BE2C (cell line): ENCODE measurements at regions not wholly inside any gene's neighbourhood (a gene's known extent, or its start where the extent isn't known, plus 50 kb on each side); places are given as distances from the start of the nearest gene placed in this dataset.

Experiments used
- DNase-seq: peaks from one replicate; pipeline ENCODE4 v3.0.0-alpha.2; 2020
- H3K27me3 ChIP-seq: fragments of 250-450 bp; sonication (Bioruptor Pico); 2 replicates; pipeline ENCODE4 v1.5.1; 2020; ENCODE audit warnings: mild to moderate bottlenecking
- H3K36me3 ChIP-seq: fragments of 250-450 bp; sonication (Bioruptor Pico); 2 replicates; pipeline ENCODE4 v1.5.1; 2020; ENCODE audit warnings: mild to moderate bottlenecking
- H3K4me1 ChIP-seq: fragments of 250-450 bp; sonication (Bioruptor Pico); 2 replicates; pipeline ENCODE4 v1.5.1; 2020
- H3K4me3 ChIP-seq: 2 replicates; pipeline ENCODE4 v1.5.1; 2011; ENCODE audit warnings: low read depth, low read length
- H3K9me3 ChIP-seq: fragments of 250-450 bp; sonication (Bioruptor Pico); 2 replicates; pipeline ENCODE4 v1.5.1; 2020
- CTCF ChIP-seq: IDR thresholded peaks from 2 replicates; pipeline ENCODE4 v1.5.1; 2012; ENCODE audit warnings: mild to moderate bottlenecking, low read depth, low read length

GRCh38 chr4:141503260-141503659, 133.1 kb upstream of the IL15 start:
- Histone ChIP-seq H3K9me3 (no peaks in the 10 kb centered on the region), H3K4me1 (peaks cover 13% of the 10 kb centered on the region), H3K4me3 (no peak overlapping the region), H3K27me3 (no peaks in the 10 kb centered on the region), H3K36me3 (no peaks in the 10 kb centered on the region)
- no peak for DNase-seq
- TF ChIP-seq CTCF: no peak

- Histone ChIP-seq H3K9me3 (no peaks in the 10 kb centered on the region), H3K27me3 (no peaks in the 10 kb centered on the region), H3K4me1 (no peaks in the 10 kb centered on the region), H3K4me3 (no peak overlapping the region), H3K36me3 (no peaks in the 10 kb centered on the region)
- no peak for TF ChIP-seq CTCF
- no peak for DNase-seq
Observed at GRCh38 chr4:141511055-141511454, 125.3 kb upstream of the IL15 start.

- no peak for DNase-seq
- Histone ChIP-seq H3K36me3 (no peaks in the 10 kb centered on the region), H3K4me1 (no peaks in the 10 kb centered on the region), H3K9me3 (no peaks in the 10 kb centered on the region), H3K4me3 (no peak overlapping the region), H3K27me3 (no peaks in the 10 kb centered on the region)
- TF ChIP-seq CTCF: no peak
Observed at GRCh38 chr4:141513866-141514265, 122.5 kb upstream of the IL15 start.

- no peaks in the 10 kb centered on the region for H3K36me3 ChIP-seq
Observed at GRCh38 chr4:141518222-141518621, 118.2 kb upstream of the IL15 start.

GRCh38 chr4:141524116-141524515, 112.3 kb upstream of the IL15 start:
- no peak for DNase-seq
- H3K27me3 ChIP-seq: no peaks in the 10 kb centered on the region
- H3K4me1 ChIP-seq: peaks cover 7% of the 10 kb centered on the region
- H3K36me3 ChIP-seq: no peaks in the 10 kb centered on the region
- H3K9me3 ChIP-seq: no peaks in the 10 kb centered on the region
- no peak for TF ChIP-seq CTCF
- no peak overlapping the region for H3K4me3 ChIP-seq

More at GRCh38 chr4:141518222-141518621, 118.2 kb upstream of the IL15 start:
- Histone ChIP-seq H3K4me1 (peaks cover 5% of the 10 kb centered on the region), H3K4me3 (no peak overlapping the region), H3K9me3 (no peaks in the 10 kb centered on the region), H3K27me3 (no peaks in the 10 kb centered on the region)
- no peak for TF ChIP-seq CTCF
- DNase-seq: no peak

- H3K9me3 ChIP-seq: no peaks in the 10 kb centered on the region
- H3K4me3 ChIP-seq: no peak overlapping the region
- peaks cover 7% of the 10 kb centered on the region for H3K4me1 ChIP-seq
- TF ChIP-seq CTCF: no peak
- no peaks in the 10 kb centered on the region for H3K27me3 ChIP-seq
- DNase-seq: no peak
- no peaks in the 10 kb centered on the region for H3K36me3 ChIP-seq
Observed at GRCh38 chr4:141524841-141525240, 111.5 kb upstream of the IL15 start.
